ENCODE measurements at regions not wholly inside any gene's neighbourhood (a gene's known extent, or its start where the extent isn't known, plus 50 kb on each side); places are given as distances from the start of the nearest gene placed in this dataset.
"Not testable (repeated sequence)": the region's sequence is repeated elsewhere in the genome, so short reads cannot be mapped to it uniquely, and the experiment has no call there.

GRCh38 chr11:98710986-98711385, 309.8 kb upstream of the CNTN5 start:
- DNase-seq (ENCODE audit: low spot score): no peak

- no peak for DNase-seq (ENCODE audit: low spot score)
Observed at GRCh38 chr11:98720951-98721350, 299.8 kb upstream of the CNTN5 start.

DNA sequence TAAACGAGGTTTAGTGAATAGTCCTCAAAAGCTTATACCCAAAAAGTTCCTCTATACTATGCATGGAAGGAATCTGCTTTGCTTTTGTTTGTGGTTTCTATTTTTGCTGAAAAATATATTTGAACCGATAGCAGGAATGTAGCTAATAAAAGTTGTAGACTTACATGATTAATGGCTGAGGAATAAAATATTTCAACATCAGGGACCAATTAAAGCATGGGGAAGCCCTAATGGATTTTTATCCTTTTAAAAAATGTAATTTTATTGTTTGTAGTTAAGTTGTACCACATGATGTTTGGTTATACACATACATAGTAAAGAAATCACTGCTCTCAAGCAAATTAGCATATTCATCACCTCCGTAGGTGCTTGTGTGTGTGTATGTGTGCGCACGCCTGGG, 295.3 kb upstream of the CNTN5 start:
- DNase-seq (ENCODE audit: low spot score): no peak

DNA sequence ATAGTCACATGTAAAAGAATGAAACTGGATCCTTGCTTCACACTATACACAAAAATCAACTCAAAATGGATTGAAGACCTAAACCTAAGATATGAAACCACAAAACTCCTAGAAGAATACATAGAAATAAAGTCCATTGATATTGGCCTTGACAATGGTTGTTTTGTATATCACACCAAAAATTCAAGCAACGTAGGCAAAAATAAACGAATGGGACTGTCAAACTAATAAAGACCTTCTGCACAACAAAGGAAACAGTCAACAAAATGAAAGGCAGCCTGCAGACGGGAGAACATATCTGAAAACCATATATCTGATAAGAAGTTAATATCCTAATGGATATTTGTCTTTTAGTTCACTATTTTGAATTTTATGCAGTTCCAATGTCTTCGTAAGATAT, 292.3 kb upstream of the CNTN5 start:
- DNase-seq (ENCODE audit: low spot score): no peak

DNA sequence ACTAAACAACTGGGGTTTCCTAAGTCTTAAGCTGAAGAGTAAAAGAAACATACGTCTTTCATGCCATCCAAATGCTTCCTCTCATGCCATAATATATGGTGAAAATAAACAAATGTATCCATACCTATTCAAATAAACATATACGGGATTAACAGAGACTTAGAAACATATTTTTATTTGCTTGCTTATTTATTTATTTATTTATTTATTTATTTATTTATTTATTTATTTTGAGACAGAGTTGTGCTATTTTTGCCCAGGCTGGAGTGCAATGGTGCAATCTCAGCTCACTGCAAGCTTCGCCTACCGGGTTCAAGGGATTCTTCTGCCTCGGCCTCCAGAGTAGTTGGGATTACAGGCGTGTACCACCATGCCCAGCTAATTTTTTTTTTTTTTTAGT, 291.6 kb upstream of the CNTN5 start:
- no peak for DNase-seq (ENCODE audit: low spot score)

GRCh38 chr11:98732947-98733346, 287.8 kb upstream of the CNTN5 start:
- no peak for DNase-seq (ENCODE audit: low spot score)

GRCh38 chr11:98733378-98733777, 287.4 kb upstream of the CNTN5 start:
- not testable (repeated sequence) for DNase-seq (ENCODE audit: low spot score)

- DNase-seq (ENCODE audit: low spot score): no peak
Observed at GRCh38 chr11:98734686-98735085, 286.1 kb upstream of the CNTN5 start.

DNA sequence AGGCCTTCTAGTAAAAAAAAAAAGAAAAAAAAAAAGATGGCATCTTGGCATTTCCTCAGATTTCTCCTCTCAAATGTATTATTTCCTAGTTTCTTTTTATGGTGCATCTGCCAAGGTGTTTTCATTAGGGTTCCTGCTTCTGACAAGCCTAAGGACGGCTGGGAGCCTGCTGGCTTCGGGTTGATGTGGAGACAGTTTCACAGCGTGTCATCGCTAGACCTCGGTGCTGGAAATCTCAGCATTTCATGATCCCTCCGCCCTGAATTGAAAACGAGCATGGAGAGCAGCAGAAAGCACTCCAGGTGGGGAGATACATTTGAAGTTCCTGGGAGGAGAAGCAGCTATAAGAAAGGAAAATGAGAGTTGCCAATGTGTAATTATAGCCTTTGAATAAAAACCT, 283.9 kb upstream of the CNTN5 start:
- no peak for DNase-seq (ENCODE audit: low spot score)

- no peak for DNase-seq (ENCODE audit: low spot score)
Observed at GRCh38 chr11:98740321-98740720, 280.4 kb upstream of the CNTN5 start.

DNA sequence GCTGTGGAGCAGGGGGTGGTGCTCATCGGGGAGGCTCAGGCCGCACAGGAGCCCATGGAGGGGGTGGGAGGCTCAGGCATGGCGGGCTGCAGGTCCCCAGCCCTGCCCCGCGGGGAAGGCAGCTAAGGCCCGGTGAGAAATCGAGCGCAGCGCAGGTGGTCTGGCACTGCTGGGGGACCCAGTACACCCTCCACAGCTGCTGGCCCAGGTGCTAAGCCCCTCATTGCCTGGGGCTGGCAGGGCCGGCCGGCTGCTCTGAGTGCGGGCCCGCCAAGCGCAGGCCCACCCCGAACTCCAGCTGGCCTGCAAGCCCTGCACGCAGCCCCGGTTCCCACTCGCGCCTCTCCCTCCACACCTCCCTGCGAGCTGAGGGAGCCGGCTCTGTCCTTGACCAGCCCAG, 257.3 kb upstream of the CNTN5 start:
- not testable (repeated sequence) for DNase-seq (ENCODE audit: low spot score)

- DNase-seq (ENCODE audit: low spot score): no peak
Observed at GRCh38 chr11:98766903-98767302, 253.8 kb upstream of the CNTN5 start.

GRCh38 chr11:98770046-98770445, 250.7 kb upstream of the CNTN5 start:
- DNase-seq (ENCODE audit: low spot score): not testable (repeated sequence)

DNA sequence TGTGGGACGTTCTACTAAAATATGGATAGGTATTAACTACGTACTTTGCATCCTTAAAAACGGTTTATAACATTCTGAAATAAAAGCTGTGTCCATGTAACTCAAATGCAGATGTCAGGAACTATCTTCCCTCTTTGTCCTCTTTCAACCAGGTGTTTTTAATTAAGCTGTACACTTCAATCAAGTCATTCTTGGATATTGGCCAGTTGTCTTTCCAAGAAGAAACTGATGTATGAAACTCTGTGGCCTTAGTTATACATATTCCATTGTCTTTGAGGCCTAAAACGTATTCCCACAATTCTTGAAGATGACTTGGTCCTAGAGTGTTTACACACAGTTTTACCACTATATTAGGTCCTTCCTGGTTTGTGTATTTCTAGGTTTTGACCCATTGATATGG, 249.0 kb upstream of the CNTN5 start:
- DNase-seq (ENCODE audit: low spot score): no peak

GRCh38 chr11:98772893-98773292, 247.9 kb upstream of the CNTN5 start:
- no peak for DNase-seq (ENCODE audit: low spot score)

GRCh38 chr11:98793276-98793675, 227.5 kb upstream of the CNTN5 start:
- DNase-seq (ENCODE audit: low spot score): no peak

DNA sequence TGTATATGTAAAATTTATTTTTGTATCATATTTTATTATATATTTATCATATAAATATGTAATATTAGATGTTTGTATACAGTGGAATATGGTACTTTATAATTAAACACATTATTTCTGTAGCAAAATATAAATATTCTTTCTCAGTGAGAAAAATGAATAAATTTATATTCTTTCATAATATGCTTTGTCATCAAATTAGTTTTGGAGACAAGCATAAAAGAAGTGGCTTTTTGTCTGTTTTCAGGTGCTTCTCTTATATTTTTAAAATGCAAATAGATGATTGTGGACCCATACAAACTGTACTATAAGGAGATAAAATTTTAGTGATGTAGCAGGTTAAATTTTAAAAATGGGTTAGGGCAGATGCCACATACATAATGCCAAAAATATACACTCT, 222.4 kb upstream of the CNTN5 start:
- no peak for DNase-seq (ENCODE audit: low spot score)

DNA sequence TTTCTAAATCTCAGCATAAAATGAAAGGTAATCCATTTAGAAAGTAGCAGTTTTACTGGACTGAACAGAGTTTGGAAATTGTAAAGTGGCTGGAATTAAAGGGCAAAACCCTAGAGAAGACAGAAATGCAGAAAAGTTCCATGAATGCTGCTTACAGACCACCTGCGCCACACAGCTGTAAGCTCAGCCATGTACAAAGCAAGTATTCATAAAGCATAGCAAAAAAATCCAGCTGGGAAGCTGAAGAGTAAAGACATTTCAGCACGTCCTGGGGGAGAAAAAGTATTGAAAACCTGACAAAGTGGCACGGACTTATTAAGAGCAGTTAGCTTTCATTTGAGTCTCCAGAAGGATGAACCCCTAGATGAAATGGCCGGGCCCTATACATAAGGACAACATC, 220.1 kb upstream of the CNTN5 start:
- no peak for DNase-seq (ENCODE audit: low spot score)

DNA sequence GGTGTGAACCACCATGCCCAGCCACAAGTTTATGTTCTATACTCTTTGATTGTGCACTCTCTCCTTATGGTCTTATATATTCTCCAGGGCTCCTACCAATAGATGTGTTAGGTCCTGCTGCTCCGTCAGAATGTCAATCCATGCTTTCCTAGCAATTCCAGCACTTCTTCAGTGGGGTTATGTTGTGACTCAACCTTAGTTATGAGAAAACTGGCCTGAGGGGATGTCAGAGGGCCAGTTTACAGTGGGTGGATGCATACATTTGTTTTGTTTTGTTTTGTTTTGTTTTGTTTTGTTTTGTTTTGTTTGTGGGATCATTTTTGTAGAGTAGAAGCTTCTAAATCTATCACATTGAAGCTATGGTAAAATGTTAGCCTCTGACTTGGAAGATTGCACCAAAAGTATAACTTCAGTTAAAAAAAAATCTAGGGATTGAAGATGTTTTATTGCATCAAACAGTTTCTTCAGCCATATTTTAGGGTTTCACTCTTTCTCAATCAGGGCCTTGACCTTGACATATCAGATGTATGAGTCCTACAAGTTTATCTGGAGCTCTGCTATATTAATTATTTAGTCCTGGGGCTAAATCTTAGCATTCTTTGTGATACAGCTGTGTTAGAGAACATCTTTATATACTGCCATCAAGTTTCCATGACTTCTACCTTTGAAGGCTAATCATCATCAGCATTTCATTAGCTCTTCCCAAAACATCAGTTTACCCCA, 191.6 kb upstream of the CNTN5 start:
- no peak for DNase-seq (ENCODE audit: low spot score)

- DNase-seq (ENCODE audit: low spot score): no peak
Observed at GRCh38 chr11:98829971-98830370, 190.8 kb upstream of the CNTN5 start.

DNA sequence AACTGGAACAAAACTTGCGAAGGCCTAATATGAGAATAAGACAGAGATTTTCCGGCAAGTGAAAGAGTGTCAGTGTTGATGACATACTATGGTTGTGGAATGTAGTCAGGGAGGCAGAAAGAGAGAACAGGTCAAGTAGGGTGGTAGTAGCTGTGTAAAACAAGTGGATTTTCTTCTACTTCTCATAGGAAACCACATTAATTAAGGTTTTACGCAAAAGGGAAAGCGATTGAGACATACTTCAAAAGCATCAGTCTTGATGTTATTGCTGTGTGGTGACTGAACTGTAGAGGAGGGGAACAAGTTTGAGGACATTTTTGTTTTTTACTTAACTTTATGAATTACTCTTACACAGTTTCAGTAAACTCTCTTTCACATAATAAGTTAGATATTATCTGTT, 186.0 kb upstream of the CNTN5 start:
- no peak for DNase-seq (ENCODE audit: low spot score)

DNA sequence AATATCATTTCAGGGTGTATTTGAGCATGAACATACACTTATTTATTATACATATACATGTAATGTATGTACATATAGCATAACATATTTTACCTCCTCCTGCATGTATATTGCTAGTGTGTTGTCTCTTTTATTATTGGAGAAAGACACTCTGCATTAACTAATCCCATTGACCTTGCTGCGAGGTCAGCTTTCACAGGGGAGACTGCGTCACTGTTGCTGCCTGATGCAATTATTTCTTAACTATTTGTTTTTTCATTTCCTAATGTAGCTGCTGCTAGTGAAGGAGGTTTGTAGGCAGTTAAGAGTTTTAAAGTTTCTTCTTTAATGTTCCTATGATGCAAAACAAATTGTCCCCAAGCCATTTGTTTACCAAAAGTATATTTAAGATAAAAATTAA, 185.4 kb upstream of the CNTN5 start:
- DNase-seq (ENCODE audit: low spot score): no peak

DNA sequence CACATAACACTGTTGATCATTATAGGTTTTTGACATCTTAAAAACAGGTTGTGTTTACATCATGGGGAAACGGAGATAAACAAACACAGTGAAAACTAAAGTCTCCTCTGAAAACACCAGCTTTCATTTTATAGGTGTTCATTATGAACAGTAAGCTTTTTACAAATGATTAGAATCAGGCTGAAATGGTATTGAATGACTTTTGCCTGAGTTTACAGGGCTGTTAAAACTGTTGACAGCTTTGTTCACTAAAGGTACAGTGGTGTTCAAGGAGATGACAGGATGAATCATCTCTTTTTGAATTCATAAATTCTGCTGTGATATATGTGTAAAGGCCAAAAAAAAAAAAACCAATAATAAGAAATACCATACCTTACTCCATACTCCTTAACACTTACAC, 184.6 kb upstream of the CNTN5 start:
- no peak for DNase-seq (ENCODE audit: low spot score)

DNA sequence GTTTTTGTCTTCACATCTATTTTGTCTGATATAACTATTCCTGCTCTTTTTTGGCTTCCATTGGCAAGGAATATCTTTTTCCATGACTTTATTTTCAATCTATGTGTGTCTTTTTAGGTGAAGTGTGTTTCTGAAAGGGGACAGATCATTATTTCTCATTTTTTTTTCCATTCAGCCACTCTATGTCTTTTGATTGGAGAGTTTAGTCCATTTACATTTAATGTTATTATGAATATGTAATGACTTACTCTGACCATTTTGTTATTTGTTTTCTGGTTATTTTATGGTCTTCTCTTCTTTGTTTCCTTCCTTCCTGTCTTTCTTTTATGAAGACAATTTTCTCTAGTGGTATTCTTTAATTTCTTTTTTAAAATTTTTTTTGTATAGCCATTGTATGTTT, 178.6 kb upstream of the CNTN5 start:
- no peak for DNase-seq (ENCODE audit: low spot score)

DNA sequence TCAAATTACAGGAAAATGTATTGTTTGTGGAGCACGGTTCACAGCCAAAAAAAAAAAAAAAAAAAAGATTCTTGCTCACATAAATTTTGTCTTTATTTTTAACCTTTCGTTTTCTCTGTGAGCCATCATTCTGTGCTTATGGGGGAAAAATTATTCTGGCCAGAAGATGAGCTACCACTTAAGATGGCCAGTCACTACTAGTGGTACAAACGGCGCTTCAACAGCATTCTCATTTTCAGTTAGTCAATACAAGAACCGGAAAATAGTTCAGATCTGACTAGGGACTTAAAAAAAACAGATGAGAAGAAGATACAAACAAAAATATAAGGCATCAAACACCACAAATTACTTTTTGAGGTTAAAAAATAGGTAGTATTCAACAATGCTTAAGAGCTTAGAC, 158.6 kb upstream of the CNTN5 start:
- no peak for DNase-seq (ENCODE audit: low spot score)

All from germinal center (tissue), 1 donor.